ENCODE measurements at regions not wholly inside any gene's neighbourhood (a gene's known extent, or its start where the extent isn't known, plus 50 kb on each side); places are given as distances from the start of the nearest gene placed in this dataset.
"Not testable (repeated sequence)": the region's sequence is repeated elsewhere in the genome, so short reads cannot be mapped to it uniquely, and the experiment has no call there.

DNA sequence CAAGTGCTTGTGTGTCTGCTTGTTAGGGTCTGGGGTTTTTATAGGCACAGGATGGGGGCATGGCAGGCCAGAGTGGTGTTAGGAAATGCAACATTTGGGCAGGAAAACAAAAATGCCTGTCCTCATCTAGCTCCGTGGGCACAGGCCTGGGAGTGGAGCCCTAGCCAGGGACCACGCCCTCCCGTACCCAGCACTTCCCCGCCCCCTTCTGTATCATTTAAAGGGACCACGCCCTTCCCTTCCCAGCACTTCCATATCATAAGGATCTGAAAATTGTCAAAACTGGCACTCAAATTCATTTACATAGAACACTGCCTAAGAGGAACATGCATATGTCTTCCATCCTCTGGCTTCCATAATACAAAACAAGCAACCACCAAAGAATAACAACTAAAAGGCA lies 185.8 kb downstream of the B3GLCT start:
- Histone ChIP-seq H3K27me3 (ENCODE audit: control insufficient read depth in 1 of 2, insufficient read depth in 2 of 2, low read length in 2 of 2) (no peaks in the 10 kb centered on the region), H3K9me3 (ENCODE audit: control insufficient read depth in 2 of 2, low read length in 2 of 2) (no peaks in the 10 kb centered on the region), H3K36me3 (ENCODE audit: control insufficient read depth in 2 of 2, insufficient read depth in 2 of 2, low read length in 2 of 2) (no peaks in the 10 kb centered on the region), H3K4me3 (ENCODE audit: low read length in 2 of 2) (no peak overlapping the region), H3K4me1 (ENCODE audit: control insufficient read depth, insufficient read depth, low read length) (no peaks in the 10 kb centered on the region), H3K9ac (ENCODE audit: low read length in 2 of 2) (no peak overlapping the region), H3K27ac (ENCODE audit: low read length) (no peak overlapping the region)

DNA sequence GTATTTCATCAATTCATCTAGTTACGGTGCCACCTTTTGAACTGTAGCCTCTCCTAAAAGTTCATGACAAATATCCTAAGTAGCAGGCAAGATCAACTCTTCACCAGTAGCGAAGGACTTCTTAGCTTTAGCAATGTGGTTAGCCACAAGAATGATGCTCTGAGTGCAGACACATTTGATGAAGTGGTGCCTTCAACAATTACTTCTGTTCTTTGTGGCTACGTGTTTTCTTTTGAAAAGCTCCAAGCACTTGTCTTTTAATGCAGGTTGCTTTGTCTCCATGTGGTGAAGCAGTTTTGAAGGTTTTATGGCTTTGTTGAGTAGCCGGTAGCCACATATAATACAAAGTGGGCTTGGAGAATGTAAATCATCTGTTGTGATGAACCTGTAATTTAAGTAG lies 194.7 kb downstream of the B3GLCT start:
- H3K36me3 ChIP-seq (ENCODE audit: control insufficient read depth in 2 of 2, insufficient read depth in 2 of 2, low read length in 2 of 2): no peaks in the 10 kb centered on the region
- no peaks in the 10 kb centered on the region for H3K4me1 ChIP-seq (ENCODE audit: control insufficient read depth, insufficient read depth, low read length)
- peaks cover 0 to 7% of the 10 kb centered on the region in 2 donors for H3K9me3 ChIP-seq (ENCODE audit: control insufficient read depth in 2 of 2, low read length in 2 of 2)
- H3K9ac ChIP-seq (ENCODE audit: low read length in 2 of 2): no peak overlapping the region
- no peak overlapping the region for H3K27ac ChIP-seq (ENCODE audit: low read length)
- H3K27me3 ChIP-seq (ENCODE audit: control insufficient read depth in 1 of 2, insufficient read depth in 2 of 2, low read length in 2 of 2): no peaks in the 10 kb centered on the region
- H3K4me3 ChIP-seq (ENCODE audit: low read length in 2 of 2): no peak overlapping the region

DNA sequence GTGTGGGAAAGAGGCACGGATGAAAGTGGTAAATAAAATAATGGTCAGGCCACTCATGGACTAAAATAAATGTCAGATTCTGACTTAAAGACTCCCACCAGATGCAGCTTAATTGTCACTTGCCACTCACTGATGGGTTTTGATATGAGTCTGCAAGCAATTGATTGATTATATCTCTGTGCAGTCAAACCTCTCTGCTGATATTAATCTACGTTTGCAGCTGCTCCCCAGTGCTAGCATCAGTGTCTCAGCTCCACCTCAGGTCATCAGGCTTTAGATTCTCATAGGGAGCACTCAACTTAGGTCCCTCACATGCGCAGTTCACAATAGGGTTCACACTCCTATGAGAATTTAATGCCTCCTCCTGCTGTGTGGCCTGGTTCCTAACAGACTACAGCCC lies 195.3 kb downstream of the B3GLCT start:
- H3K27me3 ChIP-seq (ENCODE audit: control insufficient read depth in 1 of 2, insufficient read depth in 2 of 2, low read length in 2 of 2): no peaks in the 10 kb centered on the region
- no peak overlapping the region for H3K9ac ChIP-seq (ENCODE audit: low read length in 2 of 2)
- H3K27ac ChIP-seq (ENCODE audit: low read length): no peak overlapping the region
- peaks cover 0 to 7% of the 10 kb centered on the region in 2 donors for H3K9me3 ChIP-seq (ENCODE audit: control insufficient read depth in 2 of 2, low read length in 2 of 2)
- no peak overlapping the region for H3K4me3 ChIP-seq (ENCODE audit: low read length in 2 of 2)
- no peaks in the 10 kb centered on the region for H3K4me1 ChIP-seq (ENCODE audit: control insufficient read depth, insufficient read depth, low read length)
- no peaks in the 10 kb centered on the region for H3K36me3 ChIP-seq (ENCODE audit: control insufficient read depth in 2 of 2, insufficient read depth in 2 of 2, low read length in 2 of 2)

DNA sequence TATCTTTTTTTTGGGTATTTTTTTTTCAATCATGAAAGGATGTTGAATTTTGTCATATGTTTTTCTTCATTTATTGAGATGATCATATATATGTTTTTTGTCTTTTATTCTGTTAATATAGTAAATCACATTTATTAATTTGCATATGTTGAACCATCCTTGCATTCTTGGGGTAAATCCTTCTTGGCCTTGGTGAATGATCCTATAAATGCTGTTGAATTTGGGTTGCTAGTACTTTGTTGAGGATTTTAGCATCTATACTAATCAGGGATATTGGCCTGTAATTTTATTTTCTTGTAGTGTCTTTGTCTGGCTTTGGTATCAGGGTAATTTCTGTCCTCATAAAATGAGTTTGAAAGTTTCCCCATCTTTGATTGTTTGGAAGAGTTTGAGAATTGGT lies 199.9 kb downstream of the B3GLCT start:
- Histone ChIP-seq H3K27me3 (ENCODE audit: control insufficient read depth in 1 of 2, insufficient read depth in 2 of 2, low read length in 2 of 2) (no peaks in the 10 kb centered on the region), H3K36me3 (ENCODE audit: control insufficient read depth in 2 of 2, insufficient read depth in 2 of 2, low read length in 2 of 2) (no peaks in the 10 kb centered on the region), H3K4me3 (ENCODE audit: low read length in 2 of 2) (no peak overlapping the region), H3K9me3 (ENCODE audit: control insufficient read depth in 2 of 2, low read length in 2 of 2) (peaks cover 0 to 7% of the 10 kb centered on the region in 2 donors), H3K9ac (ENCODE audit: low read length in 2 of 2) (no peak overlapping the region), H3K27ac (ENCODE audit: low read length) (no peak overlapping the region), H3K4me1 (ENCODE audit: control insufficient read depth, insufficient read depth, low read length) (no peaks in the 10 kb centered on the region)

DNA sequence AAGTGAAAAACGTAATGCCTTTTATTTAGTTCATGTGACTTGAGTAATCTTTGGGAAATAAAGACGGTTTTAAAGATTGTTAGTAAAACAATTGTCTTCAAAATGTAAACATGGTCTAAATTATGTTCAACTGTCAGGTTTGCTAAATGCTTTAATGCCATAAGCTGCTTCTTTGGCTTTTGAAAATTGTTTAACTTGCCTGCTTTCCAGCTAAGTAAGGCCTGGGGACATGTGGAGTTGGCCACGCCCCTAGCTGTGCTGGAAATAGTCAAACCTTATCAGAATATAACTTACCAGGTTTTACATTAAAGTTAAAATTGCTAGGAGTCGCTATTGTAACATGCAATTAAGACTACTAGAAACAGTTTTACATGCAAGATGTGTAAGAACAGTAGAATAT lies 203.9 kb downstream of the B3GLCT start:
- H3K36me3 ChIP-seq (ENCODE audit: control insufficient read depth in 2 of 2, insufficient read depth in 2 of 2, low read length in 2 of 2); H3K27me3 ChIP-seq (ENCODE audit: control insufficient read depth in 1 of 2, insufficient read depth in 2 of 2, low read length in 2 of 2); H3K9ac ChIP-seq (ENCODE audit: low read length in 2 of 2); H3K9me3 ChIP-seq (ENCODE audit: control insufficient read depth in 2 of 2, low read length in 2 of 2); H3K4me3 ChIP-seq (ENCODE audit: low read length in 2 of 2); H3K27ac ChIP-seq (ENCODE audit: low read length); H3K4me1 ChIP-seq (ENCODE audit: control insufficient read depth, insufficient read depth, low read length): not testable (repeated sequence)

- H3K9ac ChIP-seq (ENCODE audit: low read length in 2 of 2): no peak overlapping the region
- no peak overlapping the region for H3K4me3 ChIP-seq (ENCODE audit: low read length in 2 of 2)
- no peaks in the 10 kb centered on the region for H3K36me3 ChIP-seq (ENCODE audit: control insufficient read depth in 2 of 2, insufficient read depth in 2 of 2, low read length in 2 of 2)
- H3K4me1 ChIP-seq (ENCODE audit: control insufficient read depth, insufficient read depth, low read length): no peaks in the 10 kb centered on the region
- peaks cover 0 to 5% of the 10 kb centered on the region in 2 donors for H3K27me3 ChIP-seq (ENCODE audit: control insufficient read depth in 1 of 2, insufficient read depth in 2 of 2, low read length in 2 of 2)
- H3K9me3 ChIP-seq (ENCODE audit: control insufficient read depth in 2 of 2, low read length in 2 of 2): no peaks in the 10 kb centered on the region
- no peak overlapping the region for H3K27ac ChIP-seq (ENCODE audit: low read length)
These were observed 209.2 kb downstream of the B3GLCT start for GRCh38 chr13:31408927-31409326.

DNA sequence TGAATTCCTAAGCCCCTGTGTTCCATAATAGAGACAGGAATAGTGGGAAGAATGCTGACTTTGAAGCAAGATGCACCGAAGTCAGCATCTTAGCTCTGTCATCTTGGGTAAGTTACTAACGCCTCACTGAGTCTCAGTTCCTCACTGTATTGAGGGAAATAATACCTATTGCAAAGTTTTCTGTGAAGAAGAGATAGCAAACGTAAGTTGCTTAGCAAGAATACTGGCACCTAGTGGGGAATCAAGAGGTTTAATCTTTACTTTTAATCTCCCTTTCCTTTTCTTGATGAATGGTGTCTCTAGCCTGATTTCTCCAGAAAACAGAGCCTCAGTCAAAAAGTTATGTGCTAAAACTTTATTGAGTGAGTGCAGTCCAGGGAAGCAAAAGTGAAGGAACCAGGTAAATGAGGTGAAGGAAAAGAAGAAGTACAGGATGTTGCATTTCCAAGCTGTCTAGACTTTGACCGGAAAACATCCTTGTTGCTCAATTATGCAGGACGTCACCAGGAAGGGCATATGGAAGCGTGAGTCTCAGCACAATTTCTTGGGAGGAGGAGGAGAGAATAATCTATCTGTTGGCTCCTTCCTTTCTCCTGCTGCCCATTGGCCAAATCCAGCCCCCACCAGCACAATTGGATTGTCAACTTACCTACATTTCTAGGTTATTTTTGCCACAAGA lies 210.0 kb downstream of the B3GLCT start:
- no peaks in the 10 kb centered on the region for H3K9me3 ChIP-seq (ENCODE audit: control insufficient read depth in 2 of 2, low read length in 2 of 2)
- no peak overlapping the region for H3K9ac ChIP-seq (ENCODE audit: low read length in 2 of 2)
- H3K4me1 ChIP-seq (ENCODE audit: control insufficient read depth, insufficient read depth, low read length): no peaks in the 10 kb centered on the region
- no peak overlapping the region for H3K27ac ChIP-seq (ENCODE audit: low read length)
- no peaks in the 10 kb centered on the region for H3K36me3 ChIP-seq (ENCODE audit: control insufficient read depth in 2 of 2, insufficient read depth in 2 of 2, low read length in 2 of 2)
- H3K4me3 ChIP-seq (ENCODE audit: low read length in 2 of 2): no peak overlapping the region
- peaks cover 0 to 5% of the 10 kb centered on the region in 2 donors for H3K27me3 ChIP-seq (ENCODE audit: control insufficient read depth in 1 of 2, insufficient read depth in 2 of 2, low read length in 2 of 2)

DNA sequence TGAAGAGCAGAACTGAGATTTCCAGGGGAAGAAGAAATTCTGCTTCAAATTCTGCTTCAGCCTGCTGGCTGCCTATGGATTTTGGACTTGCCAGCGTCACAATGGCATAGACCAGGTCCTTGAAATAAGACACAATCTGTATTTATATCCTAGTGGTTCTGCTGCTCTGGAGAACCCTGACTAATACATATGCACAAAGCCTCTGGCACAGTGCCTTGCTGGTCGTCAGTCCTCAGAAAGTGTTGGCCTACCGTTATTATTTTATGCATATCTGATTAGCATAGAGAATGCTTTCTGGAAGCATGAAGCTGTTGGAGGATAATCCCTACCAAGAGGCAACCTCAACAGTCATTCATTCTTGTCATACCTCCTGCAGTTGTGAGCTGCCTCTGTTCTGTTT lies 213.7 kb downstream of the B3GLCT start:
- Histone ChIP-seq H3K9ac (ENCODE audit: low read length in 2 of 2) (no peak overlapping the region), H3K27ac (ENCODE audit: low read length) (no peak overlapping the region), H3K4me3 (ENCODE audit: low read length in 2 of 2) (no peak overlapping the region), H3K9me3 (ENCODE audit: control insufficient read depth in 2 of 2, low read length in 2 of 2) (no peaks in the 10 kb centered on the region), H3K4me1 (ENCODE audit: control insufficient read depth, insufficient read depth, low read length) (no peaks in the 10 kb centered on the region), H3K27me3 (ENCODE audit: control insufficient read depth in 1 of 2, insufficient read depth in 2 of 2, low read length in 2 of 2) (peaks cover 0 to 5% of the 10 kb centered on the region in 2 donors), H3K36me3 (ENCODE audit: control insufficient read depth in 2 of 2, insufficient read depth in 2 of 2, low read length in 2 of 2) (no peaks in the 10 kb centered on the region)

DNA sequence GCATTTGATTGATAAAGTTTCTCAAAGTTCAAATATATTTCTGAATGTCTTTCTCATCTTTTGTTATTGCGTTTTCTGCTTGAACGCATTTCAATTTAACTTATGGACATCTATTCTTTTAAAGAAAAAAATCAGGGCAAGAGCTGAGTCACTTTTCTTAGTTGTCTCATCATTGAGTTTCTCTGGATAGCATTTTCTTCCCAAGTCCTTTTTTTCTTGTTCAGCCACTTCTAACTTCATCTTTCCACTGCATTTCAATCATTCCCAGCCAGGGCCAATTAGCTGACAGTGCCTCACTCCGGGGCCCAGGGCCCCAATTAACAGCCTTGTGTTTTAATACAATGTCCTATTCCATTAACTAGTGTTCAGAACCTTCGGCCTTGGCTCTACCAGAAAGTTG lies 216.3 kb downstream of the B3GLCT start:
- H3K4me3 ChIP-seq (ENCODE audit: low read length in 2 of 2): no peak overlapping the region
- no peaks in the 10 kb centered on the region for H3K9me3 ChIP-seq (ENCODE audit: control insufficient read depth in 2 of 2, low read length in 2 of 2)
- no peak overlapping the region for H3K9ac ChIP-seq (ENCODE audit: low read length in 2 of 2)
- no peaks in the 10 kb centered on the region for H3K4me1 ChIP-seq (ENCODE audit: control insufficient read depth, insufficient read depth, low read length)
- H3K27me3 ChIP-seq (ENCODE audit: control insufficient read depth in 1 of 2, insufficient read depth in 2 of 2, low read length in 2 of 2): peaks cover 0 to 3% of the 10 kb centered on the region in 2 donors
- H3K36me3 ChIP-seq (ENCODE audit: control insufficient read depth in 2 of 2, insufficient read depth in 2 of 2, low read length in 2 of 2): no peaks in the 10 kb centered on the region
- H3K27ac ChIP-seq (ENCODE audit: low read length): no peak overlapping the region

GRCh38 chr13:31418186-31418585 lies 218.4 kb downstream of the B3GLCT start:
- H3K27ac ChIP-seq (ENCODE audit: low read length): no peak overlapping the region
- H3K4me1 ChIP-seq (ENCODE audit: control insufficient read depth, insufficient read depth, low read length): no peaks in the 10 kb centered on the region
- H3K9me3 ChIP-seq (ENCODE audit: control insufficient read depth in 2 of 2, low read length in 2 of 2): no peaks in the 10 kb centered on the region
- peaks cover 0 to 3% of the 10 kb centered on the region in 2 donors for H3K27me3 ChIP-seq (ENCODE audit: control insufficient read depth in 1 of 2, insufficient read depth in 2 of 2, low read length in 2 of 2)
- H3K4me3 ChIP-seq (ENCODE audit: low read length in 2 of 2): no peak overlapping the region
- no peak overlapping the region for H3K9ac ChIP-seq (ENCODE audit: low read length in 2 of 2)
- no peaks in the 10 kb centered on the region for H3K36me3 ChIP-seq (ENCODE audit: control insufficient read depth in 2 of 2, insufficient read depth in 2 of 2, low read length in 2 of 2)

GRCh38 chr13:31421756-31422155 lies 222.0 kb downstream of the B3GLCT start:
- Histone ChIP-seq H3K27me3 (ENCODE audit: control insufficient read depth in 1 of 2, insufficient read depth in 2 of 2, low read length in 2 of 2) (no peaks in the 10 kb centered on the region), H3K4me1 (ENCODE audit: control insufficient read depth, insufficient read depth, low read length) (no peaks in the 10 kb centered on the region), H3K36me3 (ENCODE audit: control insufficient read depth in 2 of 2, insufficient read depth in 2 of 2, low read length in 2 of 2) (no peaks in the 10 kb centered on the region), H3K4me3 (ENCODE audit: low read length in 2 of 2) (no peak overlapping the region), H3K27ac (ENCODE audit: low read length) (no peak overlapping the region), H3K9ac (ENCODE audit: low read length in 2 of 2) (no peak overlapping the region), H3K9me3 (ENCODE audit: control insufficient read depth in 2 of 2, low read length in 2 of 2) (no peaks in the 10 kb centered on the region)

Measured in stomach smooth muscle (tissue), 2 donors.